IPS-15b (cell line): ENCODE measurements at regions not wholly inside any gene's neighbourhood (a gene's known extent, or its start where the extent isn't known, plus 50 kb on each side); places are given as distances from the start of the nearest gene placed in this dataset.
A peak's percentile ranks its signal among the peaks of the same experiment; 100 is the strongest.
"Not testable (repeated sequence)": the region's sequence is repeated elsewhere in the genome, so short reads cannot be mapped to it uniquely, and the experiment has no call there.

Experiments used
- H3K27me3 ChIP-seq: one replicate; pipeline ENCODE4 v1.6.1; 2013; ENCODE audit warnings: low read length; ENCODE audit not compliant: control insufficient read depth, insufficient read depth
- H3K36me3 ChIP-seq: one replicate; pipeline ENCODE4 v1.6.1; 2013; ENCODE audit warnings: low read length; ENCODE audit not compliant: control insufficient read depth, insufficient read depth
- H3K4me1 ChIP-seq: one replicate; pipeline ENCODE4 v1.6.1; 2013; ENCODE audit warnings: mild to moderate bottlenecking, low read length; ENCODE audit not compliant: control insufficient read depth, insufficient read depth
- H3K4me3 ChIP-seq: one replicate; pipeline ENCODE4 v1.5.1; 2013; ENCODE audit warnings: low read depth, low read length
- H3K9ac ChIP-seq: one replicate; pipeline ENCODE4 v1.6.1; 2013; ENCODE audit warnings: low read depth, mild to moderate bottlenecking, low read length
- H3K9me3 ChIP-seq: one replicate; pipeline ENCODE4 v1.6.1; 2013; ENCODE audit warnings: mild to moderate bottlenecking, low read length; ENCODE audit not compliant: control insufficient read depth, insufficient read depth

- Histone ChIP-seq H3K4me3 (no peak overlapping the region), H3K27me3 (no peaks in the 10 kb centered on the region), H3K9ac (no peak overlapping the region), H3K36me3 (no peaks in the 10 kb centered on the region), H3K4me1 (no peaks in the 10 kb centered on the region), H3K9me3 (peaks cover 10% of the 10 kb centered on the region)
Measured at GRCh38 chr3:177453451-177453844, 256.2 kb upstream of the TBL1XR1 start.

- not testable (repeated sequence) for H3K9ac ChIP-seq, H3K36me3 ChIP-seq, H3K9me3 ChIP-seq, H3K27me3 ChIP-seq, H3K4me3 ChIP-seq, H3K4me1 ChIP-seq
Measured at GRCh38 chr3:177457204-177457603, 259.9 kb upstream of the TBL1XR1 start.

- Histone ChIP-seq H3K4me3 (no peak overlapping the region), H3K27me3 (no peaks in the 10 kb centered on the region), H3K4me1 (peaks cover 3% of the 10 kb centered on the region), H3K9ac (no peak overlapping the region), H3K9me3 (peaks cover 10% of the 10 kb centered on the region), H3K36me3 (no peaks in the 10 kb centered on the region)
Measured at GRCh38 chr3:177459401-177459800, 262.1 kb upstream of the TBL1XR1 start.

- Histone ChIP-seq H3K27me3 (no peaks in the 10 kb centered on the region), H3K9ac (no peak overlapping the region), H3K4me1 (peaks cover 3% of the 10 kb centered on the region), H3K9me3 (peaks cover 10% of the 10 kb centered on the region), H3K4me3 (peak overlapping the region; percentile 1), H3K36me3 (no peaks in the 10 kb centered on the region)
Measured at GRCh38 chr3:177460047-177460446, 262.8 kb upstream of the TBL1XR1 start.

GRCh38 chr3:177461765-177462164 is 264.5 kb upstream of the TBL1XR1 start:
- Histone ChIP-seq H3K27me3 (no peaks in the 10 kb centered on the region), H3K9ac (no peak overlapping the region), H3K4me1 (peaks cover 3% of the 10 kb centered on the region), H3K36me3 (no peaks in the 10 kb centered on the region), H3K9me3 (peaks cover 10% of the 10 kb centered on the region), H3K4me3 (no peak overlapping the region)

GRCh38 chr3:177463341-177463740 is 266.1 kb upstream of the TBL1XR1 start:
- not testable (repeated sequence) for H3K4me3 ChIP-seq, H3K4me1 ChIP-seq

GRCh38 chr3:177463863-177464262 is 266.6 kb upstream of the TBL1XR1 start:
- no peak overlapping the region for H3K9ac ChIP-seq
- no peak overlapping the region for H3K4me3 ChIP-seq
- H3K4me1 ChIP-seq = peaks cover 3% of the 10 kb centered on the region
- no peaks in the 10 kb centered on the region for H3K9me3 ChIP-seq
- H3K36me3 ChIP-seq = no peaks in the 10 kb centered on the region
- H3K27me3 ChIP-seq = no peaks in the 10 kb centered on the region

More at GRCh38 chr3:177463341-177463740, 266.1 kb upstream of the TBL1XR1 start:
- H3K9ac ChIP-seq, H3K27me3 ChIP-seq, H3K36me3 ChIP-seq, H3K9me3 ChIP-seq: not testable (repeated sequence)

GRCh38 chr3:177464392-177465256 is 267.3 kb upstream of the TBL1XR1 start:
- Histone ChIP-seq H3K4me3 (no peak overlapping the region), H3K36me3 (no peaks in the 10 kb centered on the region), H3K27me3 (no peaks in the 10 kb centered on the region), H3K9me3 (no peaks in the 10 kb centered on the region), H3K4me1 (peaks cover 3% of the 10 kb centered on the region), H3K9ac (no peak overlapping the region)

- Histone ChIP-seq H3K4me3 (no peak overlapping the region), H3K27me3 (no peaks in the 10 kb centered on the region), H3K9me3 (no peaks in the 10 kb centered on the region)
Measured at GRCh38 chr3:177465257-177465642, 268.0 kb upstream of the TBL1XR1 start.

GRCh38 chr3:177466074-177466473 is 268.8 kb upstream of the TBL1XR1 start:
- no peaks in the 10 kb centered on the region for H3K27me3 ChIP-seq
- H3K9me3 ChIP-seq = no peaks in the 10 kb centered on the region
- no peaks in the 10 kb centered on the region for H3K4me1 ChIP-seq

More at GRCh38 chr3:177465257-177465642, 268.0 kb upstream of the TBL1XR1 start:
- Histone ChIP-seq H3K4me1 (no peaks in the 10 kb centered on the region), H3K36me3 (no peaks in the 10 kb centered on the region), H3K9ac (no peak overlapping the region)

GRCh38 chr3:177466622-177467021 is 269.3 kb upstream of the TBL1XR1 start:
- not testable (repeated sequence) for H3K27me3 ChIP-seq, H3K9ac ChIP-seq, H3K4me1 ChIP-seq, H3K4me3 ChIP-seq, H3K36me3 ChIP-seq, H3K9me3 ChIP-seq

More at GRCh38 chr3:177466074-177466473, 268.8 kb upstream of the TBL1XR1 start:
- no peak overlapping the region for H3K9ac ChIP-seq
- H3K36me3 ChIP-seq = no peaks in the 10 kb centered on the region
- no peak overlapping the region for H3K4me3 ChIP-seq

GRCh38 chr3:177467247-177467985 is 270.1 kb upstream of the TBL1XR1 start:
- H3K9ac ChIP-seq = no peak overlapping the region
- H3K27me3 ChIP-seq = no peaks in the 10 kb centered on the region
- H3K36me3 ChIP-seq = no peaks in the 10 kb centered on the region
- H3K4me1 ChIP-seq = no peaks in the 10 kb centered on the region
- no peaks in the 10 kb centered on the region for H3K9me3 ChIP-seq
- no peak overlapping the region for H3K4me3 ChIP-seq
